OCI-LY7 (cell line): ENCODE measurements at regions not wholly inside any gene's neighbourhood (a gene's known extent, or its start where the extent isn't known, plus 50 kb on each side); places are given as distances from the start of the nearest gene placed in this dataset.

Experiments
- BruUV-seq: library from RNA; stranded (reverse); fragments of 400-500 nt; replicated peaks from 2 replicates; lab custom pipeline; 2021; lab: Mats Ljungman, UMichigan
- CTCF ChIA-PET: fragments of 300-600 bp; sonication (Branson Sonifier 250); formaldehyde crosslinking; loops from one replicate; lab custom pipeline; 2022; ENCODE audit warnings: antibody characterized with exemption; ENCODE audit not compliant: unreplicated experiment; lab: Charles Lee
- POLR2A ChIA-PET: fragments of 300-600 bp; sonication (Branson Sonifier 250); formaldehyde crosslinking; loops from one replicate; lab custom pipeline; 2022; ENCODE audit warnings: antibody characterized with exemption; lab: Charles Lee
- DNase-seq: peaks from one replicate; pipeline ENCODE4 v3.0.0-alpha.2; 2015; ENCODE audit warnings: low spot score
- H2AFZ ChIP-seq: fragments of 200-600 bp; sonication (generic), shearing (Covaris generic); 2 replicates; pipeline ENCODE4 v1.6.1; 2014; ENCODE audit warnings: mild to moderate bottlenecking, antibody characterized with exemption, low read length, moderate library complexity
- H3K27ac ChIP-seq: fragments of 200-600 bp; sonication (generic); 2 replicates; pipeline ENCODE4 v1.5.1; 2014; ENCODE audit warnings: mixed run types, low read depth, mild to moderate bottlenecking, moderate library complexity, low read length, inconsistent platforms; ENCODE audit not compliant: poor library complexity, severe bottlenecking
- H3K36me3 ChIP-seq: fragments of 200-600 bp; sonication (generic); 2 replicates; pipeline ENCODE4 v1.6.1; 2014; ENCODE audit warnings: mild to moderate bottlenecking, antibody characterized with exemption, low read length, moderate library complexity, mixed read lengths; ENCODE audit not compliant: insufficient read depth
- H3K4me1 ChIP-seq: fragments of 200-600 bp; sonication (generic); 2 replicates; pipeline ENCODE4 v1.5.1; 2014; ENCODE audit warnings: mild to moderate bottlenecking, low read length; ENCODE audit not compliant: insufficient read depth, poor library complexity, severe bottlenecking
- H3K4me2 ChIP-seq: fragments of 200-600 bp; sonication (generic); 2 replicates; pipeline ENCODE4 v1.6.1; 2014; ENCODE audit warnings: mild to moderate bottlenecking, low read length
- H3K4me3 ChIP-seq: fragments of 200-600 bp; sonication (generic); 2 replicates; pipeline ENCODE4 v1.5.1; 2014; ENCODE audit warnings: mild to moderate bottlenecking, low read depth, low read length; ENCODE audit not compliant: poor library complexity, severe bottlenecking
- H3K79me2 ChIP-seq: fragments of 200-600 bp; sonication (generic); 2 replicates; pipeline ENCODE4 v1.6.1; 2016; ENCODE audit warnings: low read depth, mild to moderate bottlenecking, low read length, moderate library complexity, mixed read lengths; ENCODE audit not compliant: insufficient read depth
- H3K9me2 ChIP-seq: fragments of 200-600 bp; sonication (generic); 2 replicates; pipeline ENCODE4 v1.6.1; 2016; ENCODE audit warnings: mild to moderate bottlenecking, low read length, mixed read lengths; ENCODE audit not compliant: insufficient read depth
- H3K9me3 ChIP-seq: fragments of 200-600 bp; sonication (generic); 2 replicates; pipeline ENCODE4 v1.6.1; 2014; ENCODE audit warnings: mild to moderate bottlenecking, mixed run types, low read length, mixed read lengths
- H4K20me1 ChIP-seq: fragments of 200-600 bp; sonication (generic); 2 replicates; pipeline ENCODE4 v1.6.1; 2014; ENCODE audit warnings: mild to moderate bottlenecking, antibody characterized with exemption, low read length, moderate library complexity, mixed read lengths; ENCODE audit not compliant: insufficient read depth
- EZH2phosphoT487 ChIP-seq: fragments of 200-600 bp; sonication (generic); IDR thresholded peaks from 2 replicates; pipeline ENCODE4 v1.6.1; 2018; ENCODE audit warnings: low read depth, borderline replicate concordance, mild to moderate bottlenecking, mixed run types, antibody characterized with exemption, low read length, moderate library complexity, mixed read lengths
- intact Hi-C: fragments of 100-400 bp; cut with micrococcal nuclease; formaldehyde crosslinking; loops from one replicate; pipeline ENCODE4 v1.10.0; 2022; ENCODE audit not compliant: unreplicated experiment
- TF ChIP-seq, protein P1 (sequence below): fragments of 200-600 bp; sonication (generic); conservative IDR thresholded peaks from 2 replicates; pipeline ENCODE4 v1.5.1; 2014; ENCODE audit warnings: mild to moderate bottlenecking, antibody characterized with exemption, low read length, moderate library complexity, mixed read lengths

DNA sequence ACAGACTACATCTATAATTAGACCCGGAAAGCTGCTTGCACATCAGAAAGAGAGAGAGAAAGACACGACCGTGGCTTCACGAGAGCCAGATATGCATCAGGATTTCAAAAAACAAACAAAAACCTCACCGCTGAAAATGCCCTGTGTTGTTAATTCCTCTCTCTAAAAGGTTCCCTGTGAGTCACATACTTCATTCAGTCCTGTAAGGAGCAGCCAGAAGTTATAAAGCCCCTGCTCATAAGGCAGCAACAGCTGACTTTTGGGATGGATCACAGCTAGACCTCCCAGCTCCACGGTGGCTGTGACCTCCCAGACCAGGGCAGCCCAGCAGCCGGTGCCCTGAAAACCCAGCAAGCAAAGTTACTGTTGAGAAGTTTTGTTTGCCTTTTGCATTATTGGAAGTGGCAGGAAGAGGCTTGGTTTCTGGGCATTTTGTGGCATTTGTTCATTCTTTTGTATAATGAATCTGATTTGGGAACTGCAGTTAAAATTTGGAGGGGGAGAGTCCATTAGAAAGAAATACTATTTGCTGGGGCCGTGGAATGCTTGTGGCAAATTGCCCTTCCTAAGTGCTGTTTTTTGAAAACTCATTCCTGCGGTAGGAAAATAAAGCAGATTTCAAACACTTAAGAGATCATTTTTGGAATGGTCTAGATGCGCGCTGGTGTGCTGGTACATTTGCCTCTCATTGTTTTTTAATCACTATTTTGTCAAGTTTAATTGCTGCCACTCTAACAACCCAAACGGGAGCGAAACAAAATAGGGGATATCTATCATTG, 520.4 kb downstream of the BCOR start:
- H3K4me1 ChIP-seq: no peaks in the 10 kb centered on the region
- no peaks in the 10 kb centered on the region for H4K20me1 ChIP-seq
- no peak overlapping the region for H3K4me3 ChIP-seq
- BruUV-seq: no TSS peak
- intact Hi-C loops: no loop called here
- TF ChIP-seq, protein P1, sequence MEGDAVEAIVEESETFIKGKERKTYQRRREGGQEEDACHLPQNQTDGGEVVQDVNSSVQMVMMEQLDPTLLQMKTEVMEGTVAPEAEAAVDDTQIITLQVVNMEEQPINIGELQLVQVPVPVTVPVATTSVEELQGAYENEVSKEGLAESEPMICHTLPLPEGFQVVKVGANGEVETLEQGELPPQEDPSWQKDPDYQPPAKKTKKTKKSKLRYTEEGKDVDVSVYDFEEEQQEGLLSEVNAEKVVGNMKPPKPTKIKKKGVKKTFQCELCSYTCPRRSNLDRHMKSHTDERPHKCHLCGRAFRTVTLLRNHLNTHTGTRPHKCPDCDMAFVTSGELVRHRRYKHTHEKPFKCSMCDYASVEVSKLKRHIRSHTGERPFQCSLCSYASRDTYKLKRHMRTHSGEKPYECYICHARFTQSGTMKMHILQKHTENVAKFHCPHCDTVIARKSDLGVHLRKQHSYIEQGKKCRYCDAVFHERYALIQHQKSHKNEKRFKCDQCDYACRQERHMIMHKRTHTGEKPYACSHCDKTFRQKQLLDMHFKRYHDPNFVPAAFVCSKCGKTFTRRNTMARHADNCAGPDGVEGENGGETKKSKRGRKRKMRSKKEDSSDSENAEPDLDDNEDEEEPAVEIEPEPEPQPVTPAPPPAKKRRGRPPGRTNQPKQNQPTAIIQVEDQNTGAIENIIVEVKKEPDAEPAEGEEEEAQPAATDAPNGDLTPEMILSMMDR: no peak
- no peak for TF ChIP-seq EZH2phosphoT487
- ChIA-PET CTCF (no interaction called here), POLR2A (interaction anchor here (0.7 kb wide), 1 partner anchor 12 kb away, joined by 3 read pairs; no protein-coding TSS in a partner anchor)
- H3K4me2 ChIP-seq: no peak overlapping the region
- H3K9me3 ChIP-seq: no peaks in the 10 kb centered on the region
- H3K36me3 ChIP-seq: no peaks in the 10 kb centered on the region
- H3K27ac ChIP-seq: no peak overlapping the region
- DNase-seq: no peak
- H3K79me2 ChIP-seq: no peaks in the 10 kb centered on the region
- H3K9me2 ChIP-seq: no peaks in the 10 kb centered on the region
- no peak overlapping the region for H2AFZ ChIP-seq

DNA sequence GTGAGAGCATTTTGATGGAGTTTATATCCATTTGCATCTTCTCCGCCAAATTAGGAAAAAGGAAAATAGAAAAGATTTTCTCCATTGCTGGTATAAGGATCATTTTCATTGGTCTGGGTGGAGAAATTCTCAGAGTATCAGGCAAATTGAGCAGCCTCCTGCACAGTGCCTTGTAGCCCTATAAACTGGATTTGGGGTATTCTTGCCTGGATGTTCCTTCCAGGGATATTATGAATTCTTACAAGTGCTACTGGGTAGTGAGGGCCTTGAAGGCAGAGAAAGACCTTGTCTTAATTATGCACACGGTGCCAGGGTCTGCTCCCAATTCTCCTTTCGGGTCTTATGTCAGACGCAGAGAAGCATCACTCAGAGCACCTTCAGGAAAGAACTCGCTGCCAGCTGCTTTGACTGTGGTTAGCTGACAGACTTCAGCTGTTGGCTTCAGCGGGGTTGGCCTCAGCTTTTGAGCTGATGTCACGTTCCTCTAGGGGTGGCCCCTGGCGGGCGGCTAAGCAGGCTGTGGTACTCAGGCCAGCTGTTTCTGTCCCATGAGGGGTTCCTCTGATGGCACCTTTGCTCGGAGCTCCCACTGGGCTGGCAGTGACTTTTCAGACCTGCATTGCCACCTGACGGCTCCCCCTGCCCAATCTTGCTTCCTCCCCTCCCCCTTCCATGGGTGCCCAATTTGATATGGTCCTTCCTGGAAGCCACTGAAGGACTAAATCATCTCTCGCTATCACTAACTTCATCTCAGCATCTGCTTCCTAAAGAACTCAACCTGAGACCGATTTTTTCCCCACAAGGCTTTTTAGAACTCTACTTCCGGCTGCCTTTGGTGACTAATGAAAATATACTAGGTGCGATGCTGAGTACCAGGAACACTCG, 519.5 kb downstream of the BCOR start:
- Histone ChIP-seq H3K36me3 (no peaks in the 10 kb centered on the region), H4K20me1 (no peaks in the 10 kb centered on the region), H3K4me1 (no peaks in the 10 kb centered on the region), H2AFZ (no peak overlapping the region), H3K79me2 (no peaks in the 10 kb centered on the region), H3K4me2 (no peak overlapping the region), H3K9me3 (no peaks in the 10 kb centered on the region), H3K9me2 (no peaks in the 10 kb centered on the region), H3K4me3 (no peak overlapping the region), H3K27ac (no peak overlapping the region)
- BruUV-seq: no TSS peak
- intact Hi-C loops: no loop called here
- DNase-seq: peak; percentile 8
- TF ChIP-seq, protein P1: no peak
- TF ChIP-seq EZH2phosphoT487: no peak
- ChIA-PET CTCF (no interaction called here), POLR2A (interaction anchor here (0.6 kb wide), 1 partner anchor 216 kb away, joined by 4 read pairs; no protein-coding TSS in a partner anchor)
